GM21390 (cell line): ENCODE measurements at regions not wholly inside any gene's neighbourhood (a gene's known extent, or its start where the extent isn't known, plus 50 kb on each side); places are given as distances from the start of the nearest gene placed in this dataset.
A peak's percentile ranks its signal among the peaks of the same experiment; 100 is the strongest.

Source experiments
- ATAC-seq: cut with Tn5 transposase; IDR thresholded peaks from one replicate; pipeline ENCODE4 v1.9.1; 2021; ENCODE audit not compliant: unreplicated experiment

GRCh38 chr4:166460769-166461550, 587.9 kb downstream of the TLL1 start:
- no peak for ATAC-seq

GRCh38 chr4:166481055-166481454, 608.0 kb downstream of the TLL1 start:
- ATAC-seq, result no peak

- ATAC-seq, result no peak
Measured at GRCh38 chr4:166481739-166482138, 608.7 kb downstream of the TLL1 start.

GRCh38 chr4:166482758-166483157, 609.7 kb downstream of the TLL1 start:
- no peak for ATAC-seq

GRCh38 chr4:166491635-166492034, 618.6 kb downstream of the TLL1 start:
- no peak for ATAC-seq

- ATAC-seq, result no peak
Measured at GRCh38 chr4:166493924-166494345, 620.9 kb downstream of the TLL1 start.

GRCh38 chr4:166498546-166498945, 625.5 kb downstream of the TLL1 start:
- no peak for ATAC-seq

GRCh38 chr4:166499820-166500219, 626.8 kb downstream of the TLL1 start:
- no peak for ATAC-seq

GRCh38 chr4:166501941-166502382, 628.9 kb downstream of the TLL1 start:
- ATAC-seq, result peak; percentile 75

GRCh38 chr4:166502660-166503059, 629.6 kb downstream of the TLL1 start:
- no peak for ATAC-seq

GRCh38 chr4:166506051-166506450, 633.0 kb downstream of the TLL1 start:
- no peak for ATAC-seq

- ATAC-seq, result no peak
Measured at GRCh38 chr4:166512267-166512666, 639.2 kb downstream of the TLL1 start.

- ATAC-seq, result no peak
Measured at GRCh38 chr4:166518315-166518714, 645.3 kb downstream of the TLL1 start.

- no peak for ATAC-seq
Measured at GRCh38 chr4:166518776-166519175, 645.7 kb downstream of the TLL1 start.

GRCh38 chr4:166519774-166520173, 646.7 kb downstream of the TLL1 start:
- ATAC-seq, result no peak

- no peak for ATAC-seq
Measured at GRCh38 chr4:166527500-166527899, 654.5 kb downstream of the TLL1 start.

GRCh38 chr4:166531703-166532102, 658.7 kb downstream of the TLL1 start:
- ATAC-seq, result no peak

GRCh38 chr4:166535865-166536264, 662.8 kb downstream of the TLL1 start:
- ATAC-seq, result no peak

GRCh38 chr4:166538491-166539005, 665.5 kb downstream of the TLL1 start:
- no peak for ATAC-seq

- no peak for ATAC-seq
Measured at GRCh38 chr4:166546009-166546408, 673.0 kb downstream of the TLL1 start.

GRCh38 chr4:166577639-166578038, 656.7 kb downstream of the SPOCK3 start:
- ATAC-seq, result no peak

GRCh38 chr4:166585491-166585890, 648.8 kb downstream of the SPOCK3 start:
- ATAC-seq, result no peak
